ENCODE measurements at regions not wholly inside any gene's neighbourhood (a gene's known extent, or its start where the extent isn't known, plus 50 kb on each side); places are given as distances from the start of the nearest gene placed in this dataset.

DNA sequence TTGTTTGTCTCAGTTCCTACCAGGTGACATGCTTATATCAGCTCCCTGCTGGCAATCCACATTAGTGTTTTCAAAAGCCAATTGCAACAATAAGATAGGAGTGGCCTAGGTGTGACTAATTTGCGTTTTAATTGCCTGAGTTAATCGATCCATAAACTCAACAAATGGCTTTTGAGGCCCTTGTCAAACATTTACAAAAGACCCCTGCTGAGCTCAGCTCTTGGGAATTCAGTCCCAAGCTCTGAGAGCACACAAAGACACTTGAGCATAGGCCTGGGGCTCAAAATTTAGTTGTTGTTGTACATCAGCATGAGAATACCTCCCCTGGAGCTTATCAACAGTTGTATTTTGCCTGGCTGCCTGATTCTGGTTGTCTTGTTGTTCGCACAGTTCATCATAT is 1134.4 kb upstream of the TSPY4 start:
- TF ChIP-seq, protein P1, sequence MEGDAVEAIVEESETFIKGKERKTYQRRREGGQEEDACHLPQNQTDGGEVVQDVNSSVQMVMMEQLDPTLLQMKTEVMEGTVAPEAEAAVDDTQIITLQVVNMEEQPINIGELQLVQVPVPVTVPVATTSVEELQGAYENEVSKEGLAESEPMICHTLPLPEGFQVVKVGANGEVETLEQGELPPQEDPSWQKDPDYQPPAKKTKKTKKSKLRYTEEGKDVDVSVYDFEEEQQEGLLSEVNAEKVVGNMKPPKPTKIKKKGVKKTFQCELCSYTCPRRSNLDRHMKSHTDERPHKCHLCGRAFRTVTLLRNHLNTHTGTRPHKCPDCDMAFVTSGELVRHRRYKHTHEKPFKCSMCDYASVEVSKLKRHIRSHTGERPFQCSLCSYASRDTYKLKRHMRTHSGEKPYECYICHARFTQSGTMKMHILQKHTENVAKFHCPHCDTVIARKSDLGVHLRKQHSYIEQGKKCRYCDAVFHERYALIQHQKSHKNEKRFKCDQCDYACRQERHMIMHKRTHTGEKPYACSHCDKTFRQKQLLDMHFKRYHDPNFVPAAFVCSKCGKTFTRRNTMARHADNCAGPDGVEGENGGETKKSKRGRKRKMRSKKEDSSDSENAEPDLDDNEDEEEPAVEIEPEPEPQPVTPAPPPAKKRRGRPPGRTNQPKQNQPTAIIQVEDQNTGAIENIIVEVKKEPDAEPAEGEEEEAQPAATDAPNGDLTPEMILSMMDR (IDR thresholded peaks at IDR 0.05; ENCODE audit: control insufficient read depth, extremely low read depth, insufficient read depth), result no peak
- H3K4me3 ChIP-seq (ENCODE audit: low read depth, low read length), result no peak overlapping the region
- DNase-seq (ENCODE audit: low read depth), result no peak

GRCh38 chrY:8241144-8241543 is 1096.1 kb upstream of the TSPY4 start:
- TF ChIP-seq, protein P1 (IDR thresholded peaks at IDR 0.05; ENCODE audit: control insufficient read depth, extremely low read depth, insufficient read depth), result no peak
- no peak overlapping the region for H3K4me3 ChIP-seq (ENCODE audit: low read depth, low read length)
- no peak for DNase-seq (ENCODE audit: low read depth)

GRCh38 chrY:8273807-8274206 is 1063.5 kb upstream of the TSPY4 start:
- TF ChIP-seq, protein P1 (IDR thresholded peaks at IDR 0.05; ENCODE audit: control insufficient read depth, extremely low read depth, insufficient read depth), result no peak
- no peak overlapping the region for H3K4me3 ChIP-seq (ENCODE audit: low read depth, low read length)
- DNase-seq (ENCODE audit: low read depth), result no peak

DNA sequence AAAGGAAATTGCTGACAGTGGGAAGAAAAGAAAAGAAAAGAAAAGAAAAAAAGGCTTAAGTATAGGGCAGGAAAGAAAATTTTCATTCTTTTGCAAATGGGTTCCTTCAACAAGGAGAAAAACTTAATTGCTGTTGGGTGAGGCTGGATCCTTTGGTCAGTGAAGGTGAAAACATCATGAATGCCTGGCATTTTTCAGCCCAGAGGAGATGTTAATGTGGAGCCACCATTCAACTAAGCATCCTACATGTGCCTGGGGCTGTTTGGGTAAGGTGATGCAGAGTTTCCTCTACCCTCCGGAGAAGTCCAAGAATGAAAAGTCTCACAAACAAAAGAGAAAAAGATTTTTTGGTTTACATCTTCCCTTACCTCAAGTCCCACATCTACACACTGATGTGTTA is 1032.2 kb upstream of the TSPY4 start:
- no peak for DNase-seq (ENCODE audit: low read depth)
- no peak overlapping the region for H3K4me3 ChIP-seq (ENCODE audit: low read depth, low read length)
- TF ChIP-seq, protein P1 (IDR thresholded peaks at IDR 0.05; ENCODE audit: control insufficient read depth, extremely low read depth, insufficient read depth), result no peak

GRCh38 chrY:8324113-8324512 is 1013.2 kb upstream of the TSPY4 start:
- TF ChIP-seq, protein P1 (IDR thresholded peaks at IDR 0.05; ENCODE audit: control insufficient read depth, extremely low read depth, insufficient read depth), result no peak
- H3K4me3 ChIP-seq (ENCODE audit: low read depth, low read length), result no peak overlapping the region
- DNase-seq (ENCODE audit: low read depth), result no peak

- no peak for DNase-seq (ENCODE audit: low read depth)
- H3K4me3 ChIP-seq (ENCODE audit: low read depth, low read length), result no peak overlapping the region
- TF ChIP-seq, protein P1 (IDR thresholded peaks at IDR 0.05; ENCODE audit: control insufficient read depth, extremely low read depth, insufficient read depth), result no peak
Measured at GRCh38 chrY:8326944-8327343, 1010.3 kb upstream of the TSPY4 start.

- TF ChIP-seq, protein P1 (IDR thresholded peaks at IDR 0.05; ENCODE audit: control insufficient read depth, extremely low read depth, insufficient read depth), result no peak
- DNase-seq (ENCODE audit: low read depth), result no peak
- H3K4me3 ChIP-seq (ENCODE audit: low read depth, low read length), result no peak overlapping the region
Measured at GRCh38 chrY:8327708-8328354, 1009.4 kb upstream of the TSPY4 start.

All from LNCaP clone FGC (cell line).